Panc1 (cell line): ENCODE measurements at regions not wholly inside any gene's neighbourhood (a gene's known extent, or its start where the extent isn't known, plus 50 kb on each side); places are given as distances from the start of the nearest gene placed in this dataset.

Experiments used
- CTCF ChIP-seq: fragments of 450-650 bp; IDR thresholded peaks from 2 replicates; pipeline ENCODE4 v1.5.1; 2017; ENCODE audit warnings: mild to moderate bottlenecking
- POLR2AphosphoS5 ChIP-seq: IDR thresholded peaks from 2 replicates; pipeline ENCODE4 v1.6.1; 2012; ENCODE audit warnings: mild to moderate bottlenecking, low read depth, low read length, moderate library complexity

- TF ChIP-seq CTCF (no peak), POLR2AphosphoS5 (no peak)
These were observed 87.5 kb upstream of the PLPPR4 start for GRCh38 chr1:99176753-99177152.
